Suprapubic skin (tissue), 4 donors: ENCODE measurements at regions not wholly inside any gene's neighbourhood (a gene's known extent, or its start where the extent isn't known, plus 50 kb on each side); places are given as distances from the start of the nearest gene placed in this dataset.

Experiments used
- EP300 ChIP-seq: sonication (generic); formaldehyde crosslinking; IDR thresholded peaks from one replicate; pipeline ENCODE4 v1.6.1; 2017; ENCODE audit warnings: antibody characterized with exemption
- POLR2A ChIP-seq, 2 donors: fragments of 450-650 bp; IDR thresholded peaks; one replicate each; pipeline ENCODE4 v1.6.1; 2017; ENCODE audit warnings: antibody characterized with exemption in 2 of 2, mild to moderate bottlenecking in 2 of 2, moderate library complexity in 2 of 2
- POLR2AphosphoS5 ChIP-seq, 3 donors: sonication (generic); formaldehyde crosslinking; IDR thresholded peaks; one replicate each; pipeline ENCODE4 v1.6.1; 2017; ENCODE audit warnings: antibody characterized with exemption in 3 of 3
- TF ChIP-seq, protein P1 (sequence below), 2 donors: fragments of 200-600 bp in 1 of 2; fragments of 450-650 bp in 1 of 2; sonication (generic) in 1 of 2; IDR thresholded peaks; one replicate each; pipeline ENCODE4 v1.5.1; 2016 to 2019; ENCODE audit warnings: antibody characterized with exemption in 2 of 2, mild to moderate bottlenecking in 1 of 2, moderate library complexity in 1 of 2

DNA sequence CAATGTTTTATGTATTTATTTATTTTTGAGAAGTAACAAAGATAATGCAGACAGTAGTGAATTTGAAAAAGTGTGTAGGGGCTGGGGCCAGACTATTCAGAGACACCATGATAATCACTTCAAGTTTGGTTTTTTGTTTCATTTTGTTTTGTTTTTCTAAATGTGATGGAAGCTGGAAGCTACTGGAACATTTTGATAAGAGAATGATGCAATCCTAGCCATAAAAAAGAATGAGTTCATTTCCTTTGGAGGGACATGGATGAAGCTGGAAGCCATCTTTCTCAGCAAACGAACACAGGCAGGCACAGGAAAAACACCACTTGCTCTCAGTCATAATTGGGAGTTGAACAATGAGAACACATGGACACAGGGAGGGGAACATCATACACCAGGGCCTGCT lies 706.6 kb upstream of the EPHA5 start:
- TF ChIP-seq, protein P1, sequence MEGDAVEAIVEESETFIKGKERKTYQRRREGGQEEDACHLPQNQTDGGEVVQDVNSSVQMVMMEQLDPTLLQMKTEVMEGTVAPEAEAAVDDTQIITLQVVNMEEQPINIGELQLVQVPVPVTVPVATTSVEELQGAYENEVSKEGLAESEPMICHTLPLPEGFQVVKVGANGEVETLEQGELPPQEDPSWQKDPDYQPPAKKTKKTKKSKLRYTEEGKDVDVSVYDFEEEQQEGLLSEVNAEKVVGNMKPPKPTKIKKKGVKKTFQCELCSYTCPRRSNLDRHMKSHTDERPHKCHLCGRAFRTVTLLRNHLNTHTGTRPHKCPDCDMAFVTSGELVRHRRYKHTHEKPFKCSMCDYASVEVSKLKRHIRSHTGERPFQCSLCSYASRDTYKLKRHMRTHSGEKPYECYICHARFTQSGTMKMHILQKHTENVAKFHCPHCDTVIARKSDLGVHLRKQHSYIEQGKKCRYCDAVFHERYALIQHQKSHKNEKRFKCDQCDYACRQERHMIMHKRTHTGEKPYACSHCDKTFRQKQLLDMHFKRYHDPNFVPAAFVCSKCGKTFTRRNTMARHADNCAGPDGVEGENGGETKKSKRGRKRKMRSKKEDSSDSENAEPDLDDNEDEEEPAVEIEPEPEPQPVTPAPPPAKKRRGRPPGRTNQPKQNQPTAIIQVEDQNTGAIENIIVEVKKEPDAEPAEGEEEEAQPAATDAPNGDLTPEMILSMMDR (IDR thresholded peaks at IDR 0.05): no peak
- no peak for TF ChIP-seq POLR2A (IDR thresholded peaks at IDR 0.05)
- no peak for TF ChIP-seq POLR2AphosphoS5 (IDR thresholded peaks at IDR 0.05)
- TF ChIP-seq EP300: no peak
